ENCODE measurements at regions not wholly inside any gene's neighbourhood (a gene's known extent, or its start where the extent isn't known, plus 50 kb on each side); places are given as distances from the start of the nearest gene placed in this dataset.

DNA sequence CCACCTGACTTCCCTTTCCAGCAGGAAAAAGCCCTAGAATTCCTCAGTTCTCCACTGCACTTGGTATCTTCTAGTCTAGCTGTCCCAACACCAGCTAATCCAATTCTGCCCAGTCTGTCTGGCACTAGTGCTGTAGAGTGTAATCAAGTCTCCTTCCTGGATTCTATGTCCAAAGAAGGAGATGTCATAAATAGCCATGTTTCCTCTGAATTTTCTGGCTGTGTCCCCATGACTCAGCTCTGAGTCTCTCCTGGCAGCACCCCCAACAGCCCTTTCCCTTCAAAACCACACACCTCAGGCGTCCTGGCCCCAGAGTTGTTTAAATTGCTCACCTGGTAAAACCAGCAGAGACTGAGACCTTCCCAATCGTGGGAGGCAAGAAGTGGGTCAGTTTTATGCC lies 197.2 kb downstream of the GRXCR1 start:
- no peaks in the 10 kb centered on the region for H3K27me3 ChIP-seq (replicated peaks; ENCODE audit: insufficient read depth, low read length)
- no peak overlapping the region for H3K4me3 ChIP-seq (ENCODE audit: low read length)
- no peak overlapping the region for H2AFZ ChIP-seq (ENCODE audit: low read length)
- no peaks in the 10 kb centered on the region for H4K20me1 ChIP-seq (ENCODE audit: insufficient read depth, low read length)
- no peak overlapping the region for H3K27ac ChIP-seq (ENCODE audit: low read length)
- no peaks in the 10 kb centered on the region for H3K79me2 ChIP-seq (ENCODE audit: low read length)
- no peak for TF ChIP-seq EZH2 (optimal IDR thresholded peaks at IDR 0.05; ENCODE audit: low read depth, low read length)
- TF ChIP-seq, protein P1, sequence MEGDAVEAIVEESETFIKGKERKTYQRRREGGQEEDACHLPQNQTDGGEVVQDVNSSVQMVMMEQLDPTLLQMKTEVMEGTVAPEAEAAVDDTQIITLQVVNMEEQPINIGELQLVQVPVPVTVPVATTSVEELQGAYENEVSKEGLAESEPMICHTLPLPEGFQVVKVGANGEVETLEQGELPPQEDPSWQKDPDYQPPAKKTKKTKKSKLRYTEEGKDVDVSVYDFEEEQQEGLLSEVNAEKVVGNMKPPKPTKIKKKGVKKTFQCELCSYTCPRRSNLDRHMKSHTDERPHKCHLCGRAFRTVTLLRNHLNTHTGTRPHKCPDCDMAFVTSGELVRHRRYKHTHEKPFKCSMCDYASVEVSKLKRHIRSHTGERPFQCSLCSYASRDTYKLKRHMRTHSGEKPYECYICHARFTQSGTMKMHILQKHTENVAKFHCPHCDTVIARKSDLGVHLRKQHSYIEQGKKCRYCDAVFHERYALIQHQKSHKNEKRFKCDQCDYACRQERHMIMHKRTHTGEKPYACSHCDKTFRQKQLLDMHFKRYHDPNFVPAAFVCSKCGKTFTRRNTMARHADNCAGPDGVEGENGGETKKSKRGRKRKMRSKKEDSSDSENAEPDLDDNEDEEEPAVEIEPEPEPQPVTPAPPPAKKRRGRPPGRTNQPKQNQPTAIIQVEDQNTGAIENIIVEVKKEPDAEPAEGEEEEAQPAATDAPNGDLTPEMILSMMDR (IDR thresholded peaks at IDR 0.05; ENCODE audit: low read length) = no peak
- H3K4me2 ChIP-seq (ENCODE audit: low read depth, low read length) = no peak overlapping the region
- DNase-seq = no peak
- H3K4me1 ChIP-seq (ENCODE audit: low read length) = no peaks in the 10 kb centered on the region
- H3K36me3 ChIP-seq (replicated peaks; ENCODE audit: insufficient read depth, low read length) = no peaks in the 10 kb centered on the region
- no peaks in the 10 kb centered on the region for H3F3A ChIP-seq (ENCODE audit: insufficient read depth, low read length)
- H3K9ac ChIP-seq (ENCODE audit: low read length) = no peak overlapping the region
- no peaks in the 10 kb centered on the region for H3K9me2 ChIP-seq (replicated peaks; ENCODE audit: insufficient read depth, low read length)
- H3K9me3 ChIP-seq (replicated peaks; ENCODE audit: insufficient read depth, low read length) = no peaks in the 10 kb centered on the region

DNA sequence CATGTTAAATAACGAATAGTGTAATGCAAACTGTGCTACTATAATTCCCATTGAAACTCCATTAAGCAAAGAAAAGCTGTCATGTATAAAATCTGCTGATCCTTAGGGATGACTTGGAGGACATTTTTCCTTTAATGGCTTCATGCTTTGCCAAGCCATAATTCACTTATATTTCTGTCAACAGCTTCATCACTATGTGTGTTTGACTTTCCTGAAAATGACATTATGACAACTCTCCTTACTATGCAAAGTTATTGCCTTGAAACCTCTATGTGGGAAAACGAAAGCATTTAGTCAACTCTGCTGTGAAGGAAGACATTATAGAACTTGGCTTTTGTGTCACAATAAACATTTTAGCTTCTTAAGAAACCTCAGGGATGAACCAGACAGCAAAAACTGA lies 210.5 kb downstream of the GRXCR1 start:
- H3K4me3 ChIP-seq (ENCODE audit: low read length) = no peak overlapping the region
- H3K79me2 ChIP-seq (ENCODE audit: low read length) = no peaks in the 10 kb centered on the region
- H2AFZ ChIP-seq (ENCODE audit: low read length) = no peak overlapping the region

DNA sequence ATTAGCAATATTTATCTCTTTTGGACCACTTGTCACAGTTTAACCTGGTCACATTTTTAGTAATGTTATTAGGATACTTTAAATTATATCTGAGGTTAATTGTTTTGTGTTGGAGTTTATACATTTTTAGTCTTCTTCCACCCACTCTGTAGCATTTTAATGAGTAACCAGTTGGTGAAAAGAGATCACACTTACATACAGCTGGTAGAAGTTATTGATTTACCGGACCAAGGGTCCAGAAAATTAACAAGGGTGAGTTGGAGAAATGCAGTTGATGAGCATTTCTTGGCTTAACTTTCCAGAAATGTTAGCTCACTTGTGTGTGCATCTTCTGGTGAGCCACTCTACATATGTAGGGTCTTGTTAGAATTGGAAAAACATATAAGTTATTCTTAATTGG lies 219.6 kb downstream of the GRXCR1 start:
- no peak overlapping the region for H2AFZ ChIP-seq (ENCODE audit: low read length)
- H3K9ac ChIP-seq (ENCODE audit: low read length) = no peak overlapping the region
- DNase-seq = no peak
- no peaks in the 10 kb centered on the region for H3K79me2 ChIP-seq (ENCODE audit: low read length)
- H3K27ac ChIP-seq (ENCODE audit: low read length) = no peak overlapping the region
- H3K9me3 ChIP-seq (replicated peaks; ENCODE audit: insufficient read depth, low read length) = no peaks in the 10 kb centered on the region
- H3K4me2 ChIP-seq (ENCODE audit: low read depth, low read length) = no peak overlapping the region
- H3K4me3 ChIP-seq (ENCODE audit: low read length) = no peak overlapping the region
- TF ChIP-seq EZH2phosphoT487 (IDR thresholded peaks at IDR 0.05; ENCODE audit: low read length) = no peak
- TF ChIP-seq, protein P1 (IDR thresholded peaks at IDR 0.05; ENCODE audit: low read length) = no peak
- TF ChIP-seq EZH2 (optimal IDR thresholded peaks at IDR 0.05; ENCODE audit: low read depth, low read length) = no peak
- H3K9me2 ChIP-seq (replicated peaks; ENCODE audit: insufficient read depth, low read length) = no peaks in the 10 kb centered on the region
- no peaks in the 10 kb centered on the region for H3F3A ChIP-seq (ENCODE audit: insufficient read depth, low read length)
- H3K4me1 ChIP-seq (ENCODE audit: low read length) = no peaks in the 10 kb centered on the region
- no peaks in the 10 kb centered on the region for H3K27me3 ChIP-seq (replicated peaks; ENCODE audit: insufficient read depth, low read length)
- H3K36me3 ChIP-seq (replicated peaks; ENCODE audit: insufficient read depth, low read length) = no peaks in the 10 kb centered on the region
- no peaks in the 10 kb centered on the region for H4K20me1 ChIP-seq (ENCODE audit: insufficient read depth, low read length)

More for the DNA sequence above, 210.5 kb downstream of the GRXCR1 start:
- no peaks in the 10 kb centered on the region for H3F3A ChIP-seq (ENCODE audit: insufficient read depth, low read length)
- TF ChIP-seq, protein P1 (IDR thresholded peaks at IDR 0.05; ENCODE audit: low read length) = no peak
- TF ChIP-seq EZH2phosphoT487 (IDR thresholded peaks at IDR 0.05; ENCODE audit: low read length) (no peak), EZH2 (optimal IDR thresholded peaks at IDR 0.05; ENCODE audit: low read depth, low read length) (no peak)
- H3K27ac ChIP-seq (ENCODE audit: low read length) = no peak overlapping the region
- no peaks in the 10 kb centered on the region for H3K36me3 ChIP-seq (replicated peaks; ENCODE audit: insufficient read depth, low read length)
- no peak overlapping the region for H3K9ac ChIP-seq (ENCODE audit: low read length)
- H3K9me3 ChIP-seq (replicated peaks; ENCODE audit: insufficient read depth, low read length) = no peaks in the 10 kb centered on the region
- no peaks in the 10 kb centered on the region for H3K27me3 ChIP-seq (replicated peaks; ENCODE audit: insufficient read depth, low read length)
- no peaks in the 10 kb centered on the region for H4K20me1 ChIP-seq (ENCODE audit: insufficient read depth, low read length)
- no peaks in the 10 kb centered on the region for H3K4me1 ChIP-seq (ENCODE audit: low read length)
- no peak overlapping the region for H3K4me2 ChIP-seq (ENCODE audit: low read depth, low read length)
- DNase-seq = no peak
- H3K9me2 ChIP-seq (replicated peaks; ENCODE audit: insufficient read depth, low read length) = no peaks in the 10 kb centered on the region

Measured in MM.1S (cell line).